GM12892 (cell line): ENCODE measurements at regions not wholly inside any gene's neighbourhood (a gene's known extent, or its start where the extent isn't known, plus 50 kb on each side); places are given as distances from the start of the nearest gene placed in this dataset.

Source experiments
- POLR2A ChIP-seq: IDR thresholded peaks from 2 replicates; pipeline ENCODE4 v1.6.1; 2011; ENCODE audit warnings: low read depth, low read length, control low read depth
- POLR2AphosphoS5 ChIP-seq: IDR thresholded peaks from 2 replicates; pipeline ENCODE4 v1.6.1; 2011; ENCODE audit warnings: low read depth, low read length, control low read depth
- TAF1 ChIP-seq: IDR thresholded peaks from 2 replicates; pipeline ENCODE4 v1.6.1; 2011; ENCODE audit warnings: low read depth, mild to moderate bottlenecking, control low read depth, low read length, borderline replicate concordance

- TF ChIP-seq POLR2A (no peak), POLR2AphosphoS5 (no peak), TAF1 (no peak)
Measured at GRCh38 chr2:56009758-56010458, 86.3 kb upstream of the EFEMP1 start.
